NB4 (cell line): ENCODE measurements at regions not wholly inside any gene's neighbourhood (a gene's known extent, or its start where the extent isn't known, plus 50 kb on each side); places are given as distances from the start of the nearest gene placed in this dataset.

Experiments used
- POLR2A ChIP-seq: IDR thresholded peaks from 2 replicates; pipeline ENCODE4 v1.6.1; 2011; ENCODE audit warnings: mild to moderate bottlenecking; ENCODE audit not compliant: insufficient read length; ENCODE audit errors: extremely low read depth
- TF ChIP-seq, protein P1 (sequence below): IDR thresholded peaks from one replicate; pipeline ENCODE4 v1.5.1; 2012; ENCODE audit warnings: low read depth, low read length
- TF ChIP-seq, protein P2 (sequence below): IDR thresholded peaks from 2 replicates; pipeline ENCODE4 v1.6.1; 2011; ENCODE audit warnings: low read depth, low read length

DNA sequence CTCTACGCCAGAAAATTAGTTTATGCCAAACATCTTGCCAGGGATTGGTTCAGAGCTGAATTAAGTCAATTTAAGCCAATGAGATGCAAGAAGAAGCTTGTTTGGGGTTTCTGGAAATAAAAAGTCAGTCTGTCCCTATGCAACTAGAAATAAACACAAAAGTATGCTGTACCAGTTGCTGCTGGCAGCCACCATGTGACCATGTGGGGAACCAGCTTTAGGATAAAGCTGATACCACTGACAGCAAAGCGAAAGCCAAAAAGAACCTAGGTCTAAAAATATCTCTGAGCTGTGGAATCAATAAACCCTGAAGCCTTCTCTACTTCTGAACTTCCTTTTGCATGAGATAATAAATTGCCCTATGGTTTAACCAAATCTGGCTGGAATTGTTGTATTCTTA is 181.8 kb upstream of the PARD3B start:
- TF ChIP-seq, protein P1, sequence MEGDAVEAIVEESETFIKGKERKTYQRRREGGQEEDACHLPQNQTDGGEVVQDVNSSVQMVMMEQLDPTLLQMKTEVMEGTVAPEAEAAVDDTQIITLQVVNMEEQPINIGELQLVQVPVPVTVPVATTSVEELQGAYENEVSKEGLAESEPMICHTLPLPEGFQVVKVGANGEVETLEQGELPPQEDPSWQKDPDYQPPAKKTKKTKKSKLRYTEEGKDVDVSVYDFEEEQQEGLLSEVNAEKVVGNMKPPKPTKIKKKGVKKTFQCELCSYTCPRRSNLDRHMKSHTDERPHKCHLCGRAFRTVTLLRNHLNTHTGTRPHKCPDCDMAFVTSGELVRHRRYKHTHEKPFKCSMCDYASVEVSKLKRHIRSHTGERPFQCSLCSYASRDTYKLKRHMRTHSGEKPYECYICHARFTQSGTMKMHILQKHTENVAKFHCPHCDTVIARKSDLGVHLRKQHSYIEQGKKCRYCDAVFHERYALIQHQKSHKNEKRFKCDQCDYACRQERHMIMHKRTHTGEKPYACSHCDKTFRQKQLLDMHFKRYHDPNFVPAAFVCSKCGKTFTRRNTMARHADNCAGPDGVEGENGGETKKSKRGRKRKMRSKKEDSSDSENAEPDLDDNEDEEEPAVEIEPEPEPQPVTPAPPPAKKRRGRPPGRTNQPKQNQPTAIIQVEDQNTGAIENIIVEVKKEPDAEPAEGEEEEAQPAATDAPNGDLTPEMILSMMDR, result no peak
- TF ChIP-seq, protein P2, sequence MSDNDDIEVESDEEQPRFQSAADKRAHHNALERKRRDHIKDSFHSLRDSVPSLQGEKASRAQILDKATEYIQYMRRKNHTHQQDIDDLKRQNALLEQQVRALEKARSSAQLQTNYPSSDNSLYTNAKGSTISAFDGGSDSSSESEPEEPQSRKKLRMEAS, result no peak
- no peak for TF ChIP-seq POLR2A
